GM12874 (cell line): ENCODE measurements at regions not wholly inside any gene's neighbourhood (a gene's known extent, or its start where the extent isn't known, plus 50 kb on each side); places are given as distances from the start of the nearest gene placed in this dataset.

Experiments
- TF ChIP-seq, protein P1 (sequence below): IDR thresholded peaks from 2 replicates; pipeline ENCODE4 v1.5.1; 2011; ENCODE audit warnings: low read depth, mild to moderate bottlenecking, control low read depth, low read length, moderate library complexity; ENCODE audit not compliant: insufficient read depth

- TF ChIP-seq, protein P1, sequence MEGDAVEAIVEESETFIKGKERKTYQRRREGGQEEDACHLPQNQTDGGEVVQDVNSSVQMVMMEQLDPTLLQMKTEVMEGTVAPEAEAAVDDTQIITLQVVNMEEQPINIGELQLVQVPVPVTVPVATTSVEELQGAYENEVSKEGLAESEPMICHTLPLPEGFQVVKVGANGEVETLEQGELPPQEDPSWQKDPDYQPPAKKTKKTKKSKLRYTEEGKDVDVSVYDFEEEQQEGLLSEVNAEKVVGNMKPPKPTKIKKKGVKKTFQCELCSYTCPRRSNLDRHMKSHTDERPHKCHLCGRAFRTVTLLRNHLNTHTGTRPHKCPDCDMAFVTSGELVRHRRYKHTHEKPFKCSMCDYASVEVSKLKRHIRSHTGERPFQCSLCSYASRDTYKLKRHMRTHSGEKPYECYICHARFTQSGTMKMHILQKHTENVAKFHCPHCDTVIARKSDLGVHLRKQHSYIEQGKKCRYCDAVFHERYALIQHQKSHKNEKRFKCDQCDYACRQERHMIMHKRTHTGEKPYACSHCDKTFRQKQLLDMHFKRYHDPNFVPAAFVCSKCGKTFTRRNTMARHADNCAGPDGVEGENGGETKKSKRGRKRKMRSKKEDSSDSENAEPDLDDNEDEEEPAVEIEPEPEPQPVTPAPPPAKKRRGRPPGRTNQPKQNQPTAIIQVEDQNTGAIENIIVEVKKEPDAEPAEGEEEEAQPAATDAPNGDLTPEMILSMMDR: no peak
Observed at GRCh38 chrX:10739426-10739825, 119.0 kb upstream of the MID1 start.

DNA sequence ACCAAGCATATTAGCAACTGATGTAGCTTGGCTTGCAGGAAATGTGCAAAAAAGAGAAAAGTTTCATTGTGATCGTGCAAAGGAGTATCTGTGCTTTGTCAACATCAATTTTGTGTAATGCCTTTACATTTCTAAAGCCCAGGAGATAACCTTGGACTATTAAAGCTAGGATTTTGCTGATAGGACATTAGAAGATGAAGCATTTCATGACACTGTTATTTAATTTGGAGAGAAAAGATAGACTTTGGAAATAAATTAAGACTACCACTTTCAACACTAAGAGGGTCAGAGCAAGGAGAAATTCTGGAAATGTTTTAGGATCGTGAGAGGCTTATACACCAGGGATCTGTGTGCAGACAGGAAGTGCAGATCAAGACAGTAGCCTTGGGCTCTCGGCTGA is 120.6 kb upstream of the MID1 start:
- TF ChIP-seq, protein P1: no peak

DNA sequence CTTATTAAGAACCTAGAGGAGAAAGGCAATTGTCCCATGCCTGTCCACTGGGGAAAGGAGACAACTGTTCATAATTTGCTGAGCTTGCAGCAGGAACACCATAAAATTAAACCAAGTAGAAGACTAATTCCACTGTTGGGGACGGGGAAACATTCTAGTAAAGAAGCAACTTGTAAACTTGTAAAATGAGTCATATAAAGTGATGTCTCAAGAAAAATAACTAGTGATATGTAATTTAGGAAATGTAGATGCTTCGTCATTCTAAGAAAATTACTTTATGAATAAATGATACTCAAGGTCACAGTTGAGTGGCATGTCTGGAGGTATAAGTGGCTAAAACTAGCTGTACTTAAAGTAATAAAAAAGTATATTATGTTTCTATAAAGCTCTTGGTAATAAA is 121.2 kb upstream of the MID1 start:
- TF ChIP-seq, protein P1: no peak

- TF ChIP-seq, protein P1: no peak
Observed at GRCh38 chrX:10743476-10743875, 123.1 kb upstream of the MID1 start.

- TF ChIP-seq, protein P1: no peak
Observed at GRCh38 chrX:10744007-10744406, 123.6 kb upstream of the MID1 start.

GRCh38 chrX:10747975-10748374 is 127.6 kb upstream of the MID1 start:
- TF ChIP-seq, protein P1: no peak

DNA sequence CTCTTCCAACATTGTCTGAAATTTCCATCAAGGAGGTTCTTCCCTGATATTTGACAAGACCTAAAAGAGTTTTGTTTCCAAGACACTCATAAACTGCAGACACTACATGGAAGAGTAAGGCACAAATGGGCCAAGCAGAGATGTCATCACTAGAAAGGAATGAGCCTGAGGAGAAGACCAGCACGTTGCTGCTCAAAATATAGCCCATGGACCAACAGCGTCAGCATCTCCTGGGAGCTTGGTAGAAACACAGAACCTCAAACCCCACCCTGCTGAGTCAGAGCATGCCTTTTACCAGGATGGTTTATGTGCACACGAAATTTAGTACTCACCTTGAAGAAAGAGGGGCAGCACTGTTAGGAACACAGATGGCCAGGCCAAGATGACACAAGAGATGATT is 128.7 kb upstream of the MID1 start:
- TF ChIP-seq, protein P1: no peak

- TF ChIP-seq, protein P1: no peak
Observed at GRCh38 chrX:10750581-10750980, 130.2 kb upstream of the MID1 start.
